Calu3 (cell line): ENCODE measurements at regions not wholly inside any gene's neighbourhood (a gene's known extent, or its start where the extent isn't known, plus 50 kb on each side); places are given as distances from the start of the nearest gene placed in this dataset.

Experiments
- BruUV-seq: library from RNA; stranded (reverse); fragments of 400-500 nt; replicated peaks from 2 replicates; lab custom pipeline; 2021; lab: Mats Ljungman, UMichigan
- CTCF ChIA-PET: fragments of 300-600 bp; sonication (Branson Sonifier 250); formaldehyde crosslinking; loops from one replicate; lab custom pipeline; 2022; ENCODE audit warnings: antibody characterized with exemption; lab: Charles Lee
- DNase-seq: peaks from one replicate; pipeline ENCODE4 v3.0.0; 2022
- H3K27ac Mint-ChIP-seq: one replicate; pipeline ENCODE4 v1.8.0; 2022; ENCODE audit warnings: mixed read lengths; ENCODE audit not compliant: unreplicated experiment
- H3K27me3 Mint-ChIP-seq: one replicate; pipeline ENCODE4 v1.8.0; 2022; ENCODE audit warnings: mixed read lengths; ENCODE audit not compliant: unreplicated experiment
- H3K36me3 Mint-ChIP-seq: one replicate; pipeline ENCODE4 v1.8.0; 2022; ENCODE audit warnings: mild to moderate bottlenecking, moderate library complexity, mixed read lengths; ENCODE audit not compliant: insufficient read depth, unreplicated experiment
- H3K4me1 Mint-ChIP-seq: one replicate; pipeline ENCODE4 v1.8.0; 2022; ENCODE audit warnings: mild to moderate bottlenecking, low read depth, mixed read lengths; ENCODE audit not compliant: unreplicated experiment
- H3K4me3 Mint-ChIP-seq: one replicate; pipeline ENCODE4 v1.8.0; 2022; ENCODE audit warnings: mild to moderate bottlenecking, low read depth, moderate library complexity, mixed read lengths; ENCODE audit not compliant: unreplicated experiment
- H3K9me3 Mint-ChIP-seq: one replicate; pipeline ENCODE4 v1.8.0; 2022; ENCODE audit warnings: low read depth, mixed read lengths; ENCODE audit not compliant: unreplicated experiment
- CTCF ChIP-seq: fragments of 200-600 bp; IDR thresholded peaks from one replicate; pipeline ENCODE4 v1.8.0; 2022; ENCODE audit warnings: antibody characterized with exemption; ENCODE audit not compliant: unreplicated experiment
- intact Hi-C: fragments of 100-400 bp; cut with micrococcal nuclease; formaldehyde crosslinking; loops from one replicate; pipeline ENCODE4 v1.10.0; 2022; ENCODE audit not compliant: unreplicated experiment

- Mint-ChIP-seq H3K4me1 (peaks cover 60% of the 10 kb centered on the region), H3K27ac (peak overlapping the region; percentile 88), H3K9me3 (peaks cover 4% of the 10 kb centered on the region), H3K4me3 (peak overlapping the region; percentile 11), H3K36me3 (peaks cover 6% of the 10 kb centered on the region), H3K27me3 (no peaks in the 10 kb centered on the region)
- intact Hi-C loops = loop anchor here (5.0 to 10.0 kb wide), 5 partner anchors 70 to 543 kb away; no protein-coding TSS in a partner anchor
- CTCF ChIA-PET = no interaction called here
- TF ChIP-seq CTCF = no peak
- BruUV-seq = no TSS peak
- DNase-seq = peak; percentile 52
Measured at GRCh38 chr11:57972013-57972367, 51.7 kb upstream of the OR9Q1 start.
